ENCODE measurements at regions not wholly inside any gene's neighbourhood (a gene's known extent, or its start where the extent isn't known, plus 50 kb on each side); places are given as distances from the start of the nearest gene placed in this dataset.

- DNase-seq = no peak
Measured at GRCh38 chr20:23162887-23163286, 76.8 kb upstream of the CD93 start.

- peak; percentile 62 for DNase-seq
Measured at GRCh38 chr20:23161968-23162696, 76.0 kb upstream of the CD93 start.

GRCh38 chr20:23161244-23161891, 75.2 kb upstream of the CD93 start:
- no peak for DNase-seq

- no peak for DNase-seq
Measured at GRCh38 chr20:23160536-23161243, 74.6 kb upstream of the CD93 start.

- DNase-seq = no peak
Measured at GRCh38 chr20:23159947-23160318, 73.8 kb upstream of the CD93 start.

- no peak for DNase-seq
Measured at GRCh38 chr20:23159256-23159946, 73.3 kb upstream of the CD93 start.

GRCh38 chr20:23157734-23158133, 71.6 kb upstream of the CD93 start:
- DNase-seq = no peak

GRCh38 chr20:23156842-23157423, 70.8 kb upstream of the CD93 start:
- no peak for DNase-seq

- DNase-seq = no peak
Measured at GRCh38 chr20:23156170-23156841, 70.2 kb upstream of the CD93 start.

GRCh38 chr20:23155141-23155590, 69.0 kb upstream of the CD93 start:
- DNase-seq = no peak

GRCh38 chr20:23153696-23154341, 67.7 kb upstream of the CD93 start:
- no peak for DNase-seq

GRCh38 chr20:23152902-23153301, 66.8 kb upstream of the CD93 start:
- DNase-seq = no peak

- DNase-seq = no peak
Measured at GRCh38 chr20:23152308-23152892, 66.3 kb upstream of the CD93 start.

GRCh38 chr20:23151885-23152284, 65.8 kb upstream of the CD93 start:
- no peak for DNase-seq

- DNase-seq = no peak
Measured at GRCh38 chr20:23151008-23151703, 65.0 kb upstream of the CD93 start.

GRCh38 chr20:23150304-23151007, 64.3 kb upstream of the CD93 start:
- DNase-seq = no peak

- DNase-seq = peak; percentile 47
Measured at GRCh38 chr20:23149623-23150279, 63.6 kb upstream of the CD93 start.

GRCh38 chr20:23148731-23149570, 62.8 kb upstream of the CD93 start:
- no peak for DNase-seq
